Ectodermal cell (in vitro differentiated cells): ENCODE measurements at regions not wholly inside any gene's neighbourhood (a gene's known extent, or its start where the extent isn't known, plus 50 kb on each side); places are given as distances from the start of the nearest gene placed in this dataset.

Source experiments
- H3K27ac ChIP-seq: 2 replicates; pipeline ENCODE4 v1.7.0; 2013; ENCODE audit warnings: mild to moderate bottlenecking, low read depth, low read length; ENCODE audit not compliant: insufficient read depth, poor library complexity, severe bottlenecking
- H3K27me3 ChIP-seq: 2 replicates; pipeline ENCODE4 v1.7.0; 2013; ENCODE audit warnings: mild to moderate bottlenecking, low read length; ENCODE audit not compliant: insufficient read depth, control insufficient read depth, poor library complexity, severe bottlenecking
- H3K36me3 ChIP-seq: one replicate; pipeline ENCODE4 v1.7.0; 2013; ENCODE audit warnings: low read length; ENCODE audit not compliant: control insufficient read depth, insufficient read depth
- H3K4me1 ChIP-seq: one replicate; pipeline ENCODE4 v1.7.0; 2013; ENCODE audit warnings: low read length; ENCODE audit not compliant: control insufficient read depth, insufficient read depth
- H3K4me3 ChIP-seq: 2 replicates; pipeline ENCODE4 v1.7.0; 2013; ENCODE audit warnings: low read depth, low read length, control low read depth; ENCODE audit not compliant: insufficient read depth
- H3K9me3 ChIP-seq: 2 replicates; pipeline ENCODE4 v1.7.0; 2013; ENCODE audit warnings: mild to moderate bottlenecking, low read length, moderate library complexity; ENCODE audit not compliant: control insufficient read depth
- whole genome bisulfite sequencing, 2 experiments: methylation state at CpG; one replicate each; pipeline ENCODE4 v1.1.7; 2013; ENCODE audit warnings: missing lambda C conversion rate in 2 of 2; 5-methylcytosine and 5-hydroxymethylcytosine counted together

DNA sequence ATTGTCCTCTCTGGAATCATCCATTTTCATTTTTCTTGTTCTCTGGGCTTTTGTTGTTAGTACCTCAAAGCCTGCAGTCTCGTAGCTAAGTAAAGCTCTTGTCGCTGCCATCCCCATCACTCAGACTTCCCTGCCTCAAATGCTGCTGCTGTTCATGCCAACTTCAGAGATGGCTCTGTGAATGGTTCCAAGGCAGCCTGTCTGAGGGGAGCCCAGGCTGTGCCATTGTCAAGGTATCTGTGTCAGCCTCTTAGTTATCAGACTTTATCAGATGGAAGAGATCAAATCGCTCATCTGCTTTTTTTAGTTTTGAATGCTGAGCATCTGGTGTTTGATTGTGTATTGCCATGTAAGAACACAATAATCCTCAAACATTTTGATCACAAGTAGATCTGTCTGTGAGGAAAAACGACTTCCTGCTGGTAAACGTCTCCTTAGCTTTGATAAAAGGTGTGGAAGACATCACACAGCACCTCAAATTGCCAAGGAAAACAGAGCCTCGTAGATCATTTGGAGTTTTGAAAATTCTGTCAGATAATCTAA, 304.2 kb upstream of the ZC3H12C start:
- WGBS, 2 experiments = 88 to 89% methylated on average over 5 to 6 of the region's 6 CpGs
- Histone ChIP-seq H3K36me3 (no peaks in the 10 kb centered on the region), H3K9me3 (no peaks in the 10 kb centered on the region), H3K4me3 (no peak overlapping the region), H3K4me1 (peaks cover 5% of the 10 kb centered on the region), H3K27ac (no peak overlapping the region), H3K27me3 (no peaks in the 10 kb centered on the region)

DNA sequence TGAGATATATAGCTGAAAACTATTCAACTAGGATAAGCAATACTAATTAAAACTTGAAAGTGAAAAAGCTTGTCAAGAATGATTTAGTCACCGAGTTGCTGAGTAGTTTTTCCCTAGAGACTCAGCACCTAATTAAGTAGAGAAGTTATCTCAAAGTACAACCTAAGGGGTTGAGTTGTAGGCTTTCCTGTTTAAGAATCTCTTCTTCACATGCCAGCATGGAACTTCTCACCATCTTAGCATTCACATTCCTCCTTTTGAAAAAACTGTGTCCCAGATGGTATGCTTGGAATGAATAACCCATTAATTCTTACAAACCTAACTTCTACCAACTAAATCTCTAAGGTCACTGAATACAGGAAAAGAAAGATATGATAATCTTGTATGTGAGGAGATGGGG, 303.3 kb upstream of the ZC3H12C start:
- Histone ChIP-seq H3K9me3 (no peaks in the 10 kb centered on the region), H3K27ac (no peak overlapping the region)
- 76 to 96% methylated on average over 1 of the region's 1 CpG for WGBS, 2 experiments

DNA sequence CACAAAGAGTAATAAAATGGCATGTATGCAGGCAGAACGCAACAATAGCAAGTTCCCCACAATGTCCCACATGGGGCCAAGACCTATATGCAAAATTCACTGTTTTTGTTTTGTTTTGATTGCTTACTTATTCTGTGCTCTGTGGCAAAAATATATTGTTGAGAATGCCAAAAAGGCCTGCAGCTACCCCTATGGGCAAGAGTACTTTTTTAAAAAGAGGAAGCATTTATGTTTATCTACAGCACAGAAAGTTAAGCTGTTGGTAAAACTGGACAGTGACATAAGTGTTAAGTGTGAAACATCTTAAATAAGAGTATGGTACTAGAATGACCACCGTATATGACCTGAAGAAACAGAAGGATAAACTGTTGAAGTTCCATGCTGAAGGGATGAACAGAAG, 301.9 kb upstream of the ZC3H12C start:
- Histone ChIP-seq H3K36me3 (no peaks in the 10 kb centered on the region), H3K4me3 (no peak overlapping the region), H3K4me1 (no peaks in the 10 kb centered on the region), H3K9me3 (no peaks in the 10 kb centered on the region), H3K27me3 (no peaks in the 10 kb centered on the region), H3K27ac (no peak overlapping the region)
- WGBS, 2 experiments = 92 to 95% methylated on average over 2 of the region's 2 CpGs

More for the DNA sequence above, 303.3 kb upstream of the ZC3H12C start:
- H3K27me3 ChIP-seq = no peaks in the 10 kb centered on the region
- no peaks in the 10 kb centered on the region for H3K36me3 ChIP-seq
- H3K4me3 ChIP-seq = no peak overlapping the region
- H3K4me1 ChIP-seq = no peaks in the 10 kb centered on the region

DNA sequence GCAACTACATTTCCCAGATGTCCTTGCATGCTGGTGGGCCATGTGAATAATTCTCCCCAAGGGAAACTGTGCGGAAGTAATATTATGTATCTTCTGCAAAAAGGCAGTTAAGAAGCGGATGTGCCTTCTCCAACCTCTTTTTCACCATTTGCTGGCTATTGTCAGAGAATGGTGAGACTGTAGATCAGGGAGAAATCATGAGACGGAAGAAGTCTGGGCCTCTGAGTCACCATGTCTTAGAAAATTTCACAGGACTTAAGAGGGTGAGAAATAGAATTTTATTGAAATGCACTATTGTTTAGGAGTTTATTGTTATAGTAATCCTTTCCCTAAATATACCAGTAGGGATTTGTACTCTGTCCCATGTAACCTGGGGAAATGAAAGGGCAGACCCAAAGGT, 298.7 kb upstream of the ZC3H12C start:
- no peaks in the 10 kb centered on the region for H3K27me3 ChIP-seq
- no peaks in the 10 kb centered on the region for H3K9me3 ChIP-seq
- no peak overlapping the region for H3K4me3 ChIP-seq
- 94 to 100% methylated on average over 3 of the region's 3 CpGs for WGBS, 2 experiments
- H3K36me3 ChIP-seq = no peaks in the 10 kb centered on the region
- H3K27ac ChIP-seq = no peak overlapping the region
- H3K4me1 ChIP-seq = no peaks in the 10 kb centered on the region

DNA sequence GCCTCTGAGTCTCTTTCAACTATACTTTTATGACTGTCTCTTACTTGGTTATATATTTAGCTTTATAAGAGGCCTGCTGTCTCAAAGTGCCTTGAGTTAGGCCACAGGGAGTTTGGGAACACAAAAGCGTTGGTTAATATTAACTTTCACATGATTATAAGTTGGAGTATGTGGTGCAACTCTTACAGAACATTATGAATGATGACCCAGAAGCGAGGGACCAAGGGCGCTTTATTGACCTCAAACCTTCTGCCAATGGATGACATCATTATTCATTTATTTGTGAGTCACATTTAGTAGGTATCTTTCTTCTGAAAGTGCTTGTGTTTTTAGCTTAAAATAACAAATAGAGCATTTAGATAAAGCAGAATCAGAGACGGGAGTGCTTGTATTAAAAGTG, 298.0 kb upstream of the ZC3H12C start:
- no peaks in the 10 kb centered on the region for H3K4me1 ChIP-seq
- H3K27ac ChIP-seq = no peak overlapping the region
- H3K9me3 ChIP-seq = no peaks in the 10 kb centered on the region
- WGBS, 2 experiments = 87 to 95% methylated on average over 3 to 4 of the region's 4 CpGs
- H3K27me3 ChIP-seq = no peaks in the 10 kb centered on the region
- no peak overlapping the region for H3K4me3 ChIP-seq
- no peaks in the 10 kb centered on the region for H3K36me3 ChIP-seq

DNA sequence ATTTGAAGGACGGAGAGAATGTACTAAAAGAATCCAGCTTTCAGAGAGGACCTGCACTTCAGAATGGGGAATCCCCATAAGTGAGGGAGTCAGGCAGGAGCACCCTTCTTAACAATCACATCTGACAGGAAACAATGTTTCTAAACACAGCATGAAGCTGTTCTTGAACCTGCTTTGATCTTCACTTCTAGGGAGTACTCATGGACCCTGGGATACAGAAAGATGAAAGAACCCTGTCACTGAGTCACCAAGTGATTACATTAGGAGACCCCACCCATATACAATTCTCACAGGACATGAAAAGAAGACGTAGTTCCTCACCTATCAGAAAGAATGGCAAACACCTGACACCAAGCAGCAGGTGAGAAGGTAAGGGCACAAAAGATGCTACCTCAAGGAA, 296.9 kb upstream of the ZC3H12C start:
- H3K27me3 ChIP-seq = no peaks in the 10 kb centered on the region
- H3K4me1 ChIP-seq = no peaks in the 10 kb centered on the region
- no peaks in the 10 kb centered on the region for H3K9me3 ChIP-seq
- no peak overlapping the region for H3K4me3 ChIP-seq
- WGBS, 2 experiments = 69 to 75% methylated on average over 2 of the region's 2 CpGs
- H3K36me3 ChIP-seq = no peaks in the 10 kb centered on the region
- H3K27ac ChIP-seq = no peak overlapping the region

DNA sequence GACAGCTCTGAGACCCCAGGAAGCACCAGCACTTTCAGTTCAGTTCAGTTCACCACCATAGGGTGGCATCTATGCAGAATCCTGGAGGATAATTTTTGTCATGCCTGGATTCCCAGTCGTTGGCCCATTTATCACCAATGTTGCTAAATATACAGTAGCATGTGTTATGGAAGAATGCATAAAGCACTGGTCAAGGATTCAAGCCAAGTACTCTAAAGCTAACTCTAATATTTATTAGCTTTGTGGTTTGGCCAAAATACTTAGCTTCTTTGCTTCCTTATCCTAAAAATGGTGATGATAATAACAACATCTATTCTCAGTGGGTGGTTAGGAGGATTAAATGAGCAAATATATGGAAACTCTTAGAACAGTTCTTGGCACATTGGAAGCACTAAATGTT, 294.7 kb upstream of the ZC3H12C start:
- Histone ChIP-seq H3K4me1 (no peaks in the 10 kb centered on the region), H3K9me3 (no peaks in the 10 kb centered on the region), H3K36me3 (no peaks in the 10 kb centered on the region), H3K4me3 (no peak overlapping the region), H3K27ac (no peak overlapping the region), H3K27me3 (no peaks in the 10 kb centered on the region)
- WGBS, 2 experiments = 91 to 100% methylated on average over 1 of the region's 1 CpG

DNA sequence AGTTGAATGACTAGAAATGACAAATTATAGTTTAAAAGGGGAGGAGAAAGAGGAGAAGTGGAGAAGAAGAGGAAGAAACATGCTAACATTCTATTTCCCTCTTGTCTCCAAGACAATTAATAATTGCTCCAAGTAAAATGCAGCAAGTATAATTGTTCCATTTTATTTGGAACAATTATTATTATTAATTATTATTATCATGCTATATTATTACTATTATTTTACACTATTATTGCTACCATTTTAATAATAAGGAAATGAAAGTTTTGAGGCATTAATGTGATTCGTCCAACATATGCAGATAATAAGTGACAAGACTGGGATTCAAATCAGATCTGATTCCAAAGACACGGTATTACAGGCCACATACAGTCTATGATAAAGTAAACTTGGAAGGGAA, 293.6 kb upstream of the ZC3H12C start:
- no peaks in the 10 kb centered on the region for H3K27me3 ChIP-seq
- no peaks in the 10 kb centered on the region for H3K4me1 ChIP-seq
- no peak overlapping the region for H3K27ac ChIP-seq
- H3K9me3 ChIP-seq = no peaks in the 10 kb centered on the region
- 93 to 97% methylated on average over 2 of the region's 2 CpGs for WGBS, 2 experiments
- H3K36me3 ChIP-seq = no peaks in the 10 kb centered on the region
- H3K4me3 ChIP-seq = no peak overlapping the region

DNA sequence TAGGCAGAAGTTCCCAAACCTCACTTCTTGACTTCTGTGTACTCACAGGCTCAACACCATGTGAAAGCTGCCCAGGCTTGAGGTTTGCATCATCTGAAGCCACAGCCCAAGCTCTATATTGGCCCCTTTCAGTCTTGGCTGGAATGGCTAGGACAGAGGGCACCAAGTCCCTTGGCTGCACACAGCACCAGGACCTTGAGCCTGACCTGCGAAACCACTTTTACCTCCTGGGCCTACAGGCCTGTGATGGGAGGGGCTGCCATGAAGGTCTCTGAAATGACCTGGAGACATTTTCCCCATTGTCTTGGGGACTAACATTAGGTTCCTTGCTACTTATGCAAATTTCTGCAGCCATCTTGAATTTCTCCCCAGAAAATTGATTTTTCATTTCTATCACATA, 288.3 kb upstream of the ZC3H12C start:
- H3K4me3 ChIP-seq = no peak overlapping the region
- no peaks in the 10 kb centered on the region for H3K4me1 ChIP-seq
- H3K9me3 ChIP-seq = no peaks in the 10 kb centered on the region
- H3K36me3 ChIP-seq = no peaks in the 10 kb centered on the region
- H3K27ac ChIP-seq = no peak overlapping the region
- WGBS, 2 experiments = 83 to 96% methylated on average over 1 of the region's 1 CpG
- H3K27me3 ChIP-seq = no peaks in the 10 kb centered on the region

DNA sequence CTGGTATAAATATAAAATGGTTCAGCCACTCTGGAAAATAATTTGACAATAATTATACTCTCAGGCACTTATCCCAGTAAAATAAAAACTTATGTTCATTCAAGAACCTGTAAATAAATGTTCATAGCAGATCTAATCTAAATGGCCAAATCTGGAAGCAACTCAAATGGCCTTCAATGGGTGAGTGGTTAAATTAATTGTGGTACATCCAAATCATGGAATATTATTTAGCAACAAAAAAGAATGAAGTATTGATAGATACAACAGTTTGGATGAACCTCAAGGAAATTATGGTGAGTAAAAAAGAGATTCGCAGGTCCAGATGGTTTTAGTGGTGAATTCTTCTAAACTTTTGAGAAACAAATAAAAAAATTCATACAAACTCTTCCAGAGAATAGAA, 287.0 kb upstream of the ZC3H12C start:
- Histone ChIP-seq H3K4me3 (no peak overlapping the region), H3K27me3 (no peaks in the 10 kb centered on the region)
- 50% methylated on average over 1 of the region's 1 CpG; no CpG with 5 or more reads in 1 of the 2 experiments for WGBS, 2 experiments

DNA sequence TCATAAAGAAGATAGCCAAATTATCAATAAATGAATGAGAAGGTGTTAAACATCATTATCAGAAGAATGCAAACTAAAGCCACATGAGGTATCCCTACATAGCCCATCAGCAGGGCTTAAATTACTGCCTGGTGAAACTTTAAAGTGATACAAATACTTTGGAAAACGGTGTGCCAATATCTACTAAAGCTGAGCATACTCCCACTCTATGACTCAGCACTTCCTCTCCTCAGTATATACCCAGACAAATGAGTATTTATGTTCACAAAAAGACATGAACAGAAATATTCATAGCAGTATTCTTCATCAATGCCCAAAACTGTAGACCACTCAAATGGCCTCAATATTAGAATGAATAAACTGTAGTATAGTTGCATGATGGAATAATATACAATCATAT, 284.6 kb upstream of the ZC3H12C start:
- Histone ChIP-seq H3K27me3 (no peaks in the 10 kb centered on the region), H3K36me3 (no peaks in the 10 kb centered on the region), H3K9me3 (no peaks in the 10 kb centered on the region), H3K27ac (no peak overlapping the region), H3K4me3 (no peak overlapping the region), H3K4me1 (no peaks in the 10 kb centered on the region)
- WGBS, 2 experiments = 90 to 93% methylated on average over 1 of the region's 1 CpG

More for the DNA sequence above, 287.0 kb upstream of the ZC3H12C start:
- Histone ChIP-seq H3K27ac (no peak overlapping the region), H3K4me1 (no peaks in the 10 kb centered on the region), H3K36me3 (no peaks in the 10 kb centered on the region), H3K9me3 (no peaks in the 10 kb centered on the region)
